ENCODE measurements at regions not wholly inside any gene's neighbourhood (a gene's known extent, or its start where the extent isn't known, plus 50 kb on each side); places are given as distances from the start of the nearest gene placed in this dataset.

DNA sequence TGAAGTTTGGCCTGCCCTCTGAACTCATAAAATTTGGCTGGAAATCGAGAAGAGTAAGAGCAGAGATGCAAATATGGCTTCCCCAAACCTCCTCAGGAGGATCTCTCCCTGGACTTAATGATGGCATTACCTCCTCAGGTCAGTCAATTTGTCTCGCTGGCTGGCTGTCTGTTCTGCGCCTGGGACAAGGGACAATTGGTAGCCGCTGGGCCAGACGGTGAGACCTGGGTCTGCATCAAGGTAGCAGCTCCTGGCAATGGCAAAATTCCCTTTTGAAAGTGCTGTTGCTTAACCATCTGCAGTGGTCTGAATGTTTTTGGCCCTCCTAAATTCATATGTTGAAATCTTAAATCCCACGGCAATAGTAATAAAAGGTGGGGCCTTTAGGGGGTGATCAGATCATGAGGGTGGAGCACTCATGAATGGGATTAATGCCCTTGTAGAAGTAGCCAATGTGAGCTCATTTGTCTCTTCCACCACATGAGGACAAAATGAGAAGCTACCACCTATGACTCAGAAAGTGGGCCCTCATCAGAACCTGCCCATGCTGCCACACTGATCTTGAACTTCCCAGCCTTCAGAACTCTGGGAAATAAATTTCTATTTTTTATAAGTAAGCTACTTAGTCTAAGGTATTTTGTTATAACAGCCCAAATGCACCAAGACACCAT, 439.3 kb upstream of the KLF4 start:
- no peak overlapping the region for H3K27ac Mint-ChIP-seq
- H3K4me1 Mint-ChIP-seq (ENCODE audit: low read depth): no peaks in the 10 kb centered on the region
- H3K27me3 Mint-ChIP-seq: no peaks in the 10 kb centered on the region
- no peaks in the 10 kb centered on the region for H3K9me3 Mint-ChIP-seq
- no peaks in the 10 kb centered on the region for H3K36me3 Mint-ChIP-seq (ENCODE audit: low read depth)
- no peak overlapping the region for H3K4me3 Mint-ChIP-seq

DNA sequence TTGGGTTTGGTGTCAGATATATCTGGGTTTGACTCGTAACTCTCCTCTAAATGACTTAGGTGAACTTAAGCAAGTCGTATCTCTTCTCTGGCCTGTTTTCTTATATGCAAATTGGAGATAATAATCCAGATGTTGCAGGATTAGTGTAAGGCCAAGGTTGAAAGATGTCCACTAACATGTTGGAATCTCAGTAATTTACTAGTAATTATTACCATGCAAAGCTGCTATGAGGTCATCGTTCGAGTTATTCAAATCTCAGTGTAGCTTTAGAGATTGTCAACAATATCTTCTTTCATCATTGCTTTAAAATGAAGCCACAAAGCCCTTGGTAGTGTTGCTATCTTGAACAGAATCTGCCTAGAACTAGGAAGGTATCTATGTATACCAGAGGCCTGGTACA, 437.7 kb upstream of the KLF4 start:
- Mint-ChIP-seq H3K4me1 (ENCODE audit: low read depth) (no peaks in the 10 kb centered on the region), H3K9me3 (no peaks in the 10 kb centered on the region), H3K27ac (no peak overlapping the region), H3K27me3 (no peaks in the 10 kb centered on the region), H3K36me3 (ENCODE audit: low read depth) (no peaks in the 10 kb centered on the region), H3K4me3 (no peak overlapping the region)

DNA sequence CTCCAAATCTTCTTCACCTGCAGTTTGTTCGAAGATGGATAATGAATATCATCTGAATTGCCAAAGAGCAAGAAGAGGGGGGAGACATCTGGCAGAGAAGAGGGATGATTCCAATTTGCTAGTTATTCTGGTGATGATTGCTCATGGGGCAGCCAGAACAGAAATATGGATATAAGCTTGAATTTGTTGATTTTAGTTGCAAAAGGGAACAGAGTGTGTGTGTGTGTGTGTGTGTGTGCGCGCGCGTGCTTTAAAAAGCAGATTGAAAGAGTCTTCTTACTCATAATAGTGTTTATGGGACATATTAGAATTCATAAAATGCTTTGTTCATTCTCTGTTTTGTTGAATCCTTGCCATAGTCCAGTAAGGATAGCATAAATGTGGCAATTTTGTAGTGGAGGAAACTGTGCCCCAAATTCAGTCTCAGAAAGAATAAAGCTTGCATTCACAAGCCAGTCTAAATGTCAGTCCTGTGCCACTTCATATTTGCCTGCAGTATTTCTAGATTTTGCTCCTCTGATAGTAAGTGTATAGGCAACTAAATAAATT, 436.3 kb upstream of the KLF4 start:
- Mint-ChIP-seq H3K4me3 (no peak overlapping the region), H3K27me3 (no peaks in the 10 kb centered on the region)

DNA sequence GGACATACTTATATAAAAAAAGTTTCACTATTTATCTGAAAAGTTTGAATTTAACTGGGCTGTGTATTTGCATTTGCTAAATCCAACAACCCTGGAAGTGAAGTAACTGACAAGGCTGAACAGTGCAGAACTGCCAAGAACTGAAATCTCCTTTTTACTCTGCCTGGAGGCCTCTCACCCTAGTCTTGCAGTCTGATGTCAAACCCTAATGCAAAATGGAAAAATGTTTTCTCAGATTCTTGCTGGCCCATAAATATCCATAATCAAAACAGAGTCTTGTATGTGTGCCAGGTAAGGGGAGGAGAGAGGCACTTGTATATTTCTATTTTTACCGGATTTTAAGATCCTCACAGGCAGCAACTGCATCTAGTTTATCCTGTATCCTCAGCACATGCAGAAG, 432.7 kb upstream of the KLF4 start:
- Mint-ChIP-seq H3K36me3 (ENCODE audit: low read depth) (no peaks in the 10 kb centered on the region), H3K9me3 (peaks cover 3% of the 10 kb centered on the region), H3K27ac (no peak overlapping the region), H3K4me1 (ENCODE audit: low read depth) (no peaks in the 10 kb centered on the region), H3K4me3 (no peak overlapping the region), H3K27me3 (no peaks in the 10 kb centered on the region)

More for the DNA sequence above, 436.3 kb upstream of the KLF4 start:
- no peak overlapping the region for H3K27ac Mint-ChIP-seq
- no peaks in the 10 kb centered on the region for H3K9me3 Mint-ChIP-seq
- no peaks in the 10 kb centered on the region for H3K36me3 Mint-ChIP-seq (ENCODE audit: low read depth)
- H3K4me1 Mint-ChIP-seq (ENCODE audit: low read depth): no peaks in the 10 kb centered on the region

DNA sequence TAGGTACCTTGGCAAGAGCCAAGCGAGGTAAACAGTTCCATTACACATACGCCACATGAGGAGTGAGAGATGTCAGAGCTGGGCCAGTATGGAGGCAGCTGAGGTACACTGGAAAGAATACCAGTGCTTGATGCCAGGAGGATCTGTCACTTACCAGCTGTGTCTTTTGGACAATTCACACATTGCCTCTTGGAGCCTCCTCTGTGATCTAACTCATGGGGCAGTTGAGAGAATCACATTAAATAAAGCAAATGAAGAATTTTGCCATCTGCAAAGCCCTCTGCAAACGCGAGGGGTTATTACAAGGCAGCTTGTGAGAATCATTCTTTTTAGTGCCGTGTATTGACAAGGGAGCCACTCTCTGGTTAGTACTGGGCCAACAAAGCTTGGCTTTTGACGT, 429.7 kb upstream of the KLF4 start:
- Mint-ChIP-seq H3K36me3 (ENCODE audit: low read depth) (no peaks in the 10 kb centered on the region), H3K4me3 (no peak overlapping the region), H3K9me3 (peaks cover 9% of the 10 kb centered on the region), H3K4me1 (ENCODE audit: low read depth) (no peaks in the 10 kb centered on the region), H3K27me3 (no peaks in the 10 kb centered on the region), H3K27ac (no peak overlapping the region)

DNA sequence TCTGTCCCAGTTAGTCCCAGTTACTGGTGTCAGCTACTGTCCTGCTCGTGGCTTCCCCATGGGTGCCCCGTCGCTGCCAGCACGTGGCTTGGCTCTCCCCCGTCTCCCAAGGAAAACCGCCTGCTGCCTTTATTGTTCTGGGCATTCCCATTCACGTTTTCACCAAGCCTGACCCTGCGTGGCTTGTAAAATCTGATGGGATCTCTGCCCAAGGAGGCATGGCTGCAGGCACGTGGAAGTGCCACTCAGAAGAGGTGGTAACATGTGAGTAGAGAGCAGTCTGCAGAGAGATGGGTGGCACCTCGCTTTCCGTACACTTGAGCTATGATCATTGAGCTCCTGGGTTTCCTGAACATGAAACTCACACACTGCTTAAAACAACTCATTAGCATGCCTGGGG, 429.2 kb upstream of the KLF4 start:
- no peaks in the 10 kb centered on the region for H3K36me3 Mint-ChIP-seq (ENCODE audit: low read depth)
- no peak overlapping the region for H3K4me3 Mint-ChIP-seq
- no peak overlapping the region for H3K27ac Mint-ChIP-seq
- no peaks in the 10 kb centered on the region for H3K4me1 Mint-ChIP-seq (ENCODE audit: low read depth)
- H3K9me3 Mint-ChIP-seq: peaks cover 9% of the 10 kb centered on the region
- H3K27me3 Mint-ChIP-seq: no peaks in the 10 kb centered on the region

DNA sequence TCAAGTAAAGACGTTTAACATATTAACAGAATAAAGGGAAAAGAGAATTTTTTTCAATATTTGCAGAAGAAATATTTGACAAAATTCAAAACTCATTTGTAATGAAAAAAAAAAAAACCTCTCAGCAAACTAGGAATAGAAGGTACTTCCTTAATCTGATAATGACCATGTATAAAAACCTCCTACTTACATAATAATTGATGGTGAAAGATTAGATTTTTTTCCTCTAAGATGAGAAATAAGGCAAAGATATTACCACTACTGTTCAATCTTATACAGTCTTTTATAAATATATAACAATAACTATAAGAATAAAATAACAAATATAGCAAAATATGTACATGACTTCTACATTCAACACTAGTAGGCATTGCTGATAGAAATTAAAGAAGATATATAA, 424.6 kb upstream of the KLF4 start:
- Mint-ChIP-seq H3K4me1 (ENCODE audit: low read depth) (no peaks in the 10 kb centered on the region), H3K27ac (no peak overlapping the region), H3K27me3 (no peaks in the 10 kb centered on the region), H3K36me3 (ENCODE audit: low read depth) (no peaks in the 10 kb centered on the region), H3K4me3 (no peak overlapping the region), H3K9me3 (peaks cover 24% of the 10 kb centered on the region)

DNA sequence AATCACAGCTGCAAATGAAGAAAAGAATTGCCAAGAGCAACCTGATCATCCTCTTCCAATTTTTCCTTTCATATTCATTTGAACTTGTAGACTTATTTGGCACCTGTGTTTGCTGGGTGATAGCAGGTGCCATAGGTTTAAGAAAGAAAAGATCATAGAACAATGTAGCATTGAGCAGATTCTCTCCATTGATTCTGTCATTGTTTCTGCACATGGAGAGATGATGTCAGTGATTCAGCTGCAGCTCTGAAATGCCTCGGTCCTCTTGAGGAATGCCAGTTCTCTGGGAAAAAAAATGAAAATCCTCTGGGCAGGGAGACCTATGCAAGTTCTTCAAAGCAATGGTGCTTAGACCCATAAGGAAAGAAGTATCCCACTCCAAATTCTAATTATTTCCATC, 418.1 kb upstream of the KLF4 start:
- H3K27ac Mint-ChIP-seq: no peak overlapping the region

DNA sequence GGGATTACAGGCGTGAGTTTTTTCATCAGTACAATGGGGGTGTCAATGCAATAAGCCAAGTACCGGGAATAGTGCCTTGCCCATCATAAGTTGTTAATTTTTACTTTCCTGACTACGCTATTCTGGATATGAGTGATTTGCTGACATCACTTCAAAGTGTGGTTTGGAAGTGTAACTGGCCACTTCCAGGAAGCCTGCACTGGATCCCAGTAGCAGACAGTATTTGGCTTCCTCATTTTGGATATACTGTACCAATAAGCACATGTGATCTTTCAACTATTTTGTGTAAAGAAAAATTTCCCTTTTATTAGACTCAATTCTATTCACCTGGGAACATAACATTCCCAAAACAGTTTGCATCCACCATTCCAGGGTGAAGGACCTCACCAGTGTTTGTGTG, 417.7 kb upstream of the KLF4 start:
- H3K36me3 Mint-ChIP-seq (ENCODE audit: low read depth): no peaks in the 10 kb centered on the region
- no peak overlapping the region for H3K27ac Mint-ChIP-seq
- no peaks in the 10 kb centered on the region for H3K27me3 Mint-ChIP-seq
- H3K9me3 Mint-ChIP-seq: peaks cover 7% of the 10 kb centered on the region
- H3K4me1 Mint-ChIP-seq (ENCODE audit: low read depth): peaks cover 6% of the 10 kb centered on the region
- H3K4me3 Mint-ChIP-seq: no peak overlapping the region

More for the DNA sequence above, 418.1 kb upstream of the KLF4 start:
- H3K4me1 Mint-ChIP-seq (ENCODE audit: low read depth): peaks cover 6% of the 10 kb centered on the region
- no peaks in the 10 kb centered on the region for H3K36me3 Mint-ChIP-seq (ENCODE audit: low read depth)
- no peak overlapping the region for H3K4me3 Mint-ChIP-seq
- H3K9me3 Mint-ChIP-seq: peaks cover 12% of the 10 kb centered on the region
- H3K27me3 Mint-ChIP-seq: no peaks in the 10 kb centered on the region

DNA sequence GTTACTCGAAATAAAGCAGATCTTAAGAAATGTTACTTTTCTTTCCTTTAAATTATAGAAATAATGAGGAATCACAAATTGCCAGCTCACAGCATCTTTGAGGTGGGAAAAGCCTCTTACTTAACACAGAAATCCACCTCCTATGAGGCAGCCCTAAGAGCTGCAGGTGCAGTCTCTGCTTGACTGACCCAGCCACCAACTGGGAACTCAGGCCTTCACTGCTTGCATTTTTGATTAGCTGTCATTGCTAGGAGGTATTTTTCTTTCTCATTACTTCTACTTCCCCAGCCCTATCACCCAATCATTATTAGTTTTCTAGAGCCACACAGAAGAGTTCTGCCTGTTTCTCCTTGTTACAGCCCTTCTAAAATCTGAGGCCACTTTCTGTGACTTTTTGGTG, 416.5 kb upstream of the KLF4 start:
- H3K36me3 Mint-ChIP-seq (ENCODE audit: low read depth): no peaks in the 10 kb centered on the region
- H3K27ac Mint-ChIP-seq: no peak overlapping the region
- peaks cover 2% of the 10 kb centered on the region for H3K9me3 Mint-ChIP-seq
- H3K4me1 Mint-ChIP-seq (ENCODE audit: low read depth): peaks cover 6% of the 10 kb centered on the region
- H3K27me3 Mint-ChIP-seq: no peaks in the 10 kb centered on the region
- H3K4me3 Mint-ChIP-seq: no peak overlapping the region

DNA sequence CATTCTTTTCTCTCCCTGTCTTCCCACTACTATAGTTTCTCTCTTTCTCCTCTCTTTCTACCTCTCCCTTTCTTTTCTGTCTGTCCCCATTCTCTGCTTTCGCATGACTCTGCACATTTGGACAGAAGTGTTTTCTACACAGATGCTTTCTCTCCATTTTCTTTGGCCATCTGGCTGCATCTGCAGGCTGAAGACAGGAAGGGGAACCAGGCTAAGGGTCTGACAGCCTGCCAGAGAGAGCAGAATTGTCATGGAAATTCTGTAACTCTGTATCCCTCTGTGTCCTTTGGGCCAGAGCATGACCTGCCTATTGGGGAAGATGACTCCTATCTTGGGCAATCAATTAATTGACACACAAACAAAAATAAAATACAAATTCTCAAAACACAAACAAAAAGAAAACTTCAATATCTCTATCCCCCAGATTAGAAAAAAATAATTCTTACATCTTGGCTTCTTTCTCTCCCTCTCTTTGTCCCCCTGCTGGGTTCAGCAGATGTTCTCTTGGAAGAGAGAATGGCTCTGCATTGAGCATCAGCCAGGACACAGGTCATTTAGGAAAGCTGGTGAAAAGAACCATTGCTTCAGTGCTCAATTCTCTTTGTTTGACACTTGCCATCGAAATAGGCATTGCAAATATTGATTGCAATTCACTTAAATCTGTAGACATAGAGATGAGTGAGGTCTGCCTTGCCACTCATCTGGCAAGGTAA, 415.9 kb upstream of the KLF4 start:
- Mint-ChIP-seq H3K4me1 (ENCODE audit: low read depth) (peaks cover 6% of the 10 kb centered on the region), H3K27me3 (no peaks in the 10 kb centered on the region), H3K9me3 (no peaks in the 10 kb centered on the region), H3K4me3 (no peak overlapping the region), H3K36me3 (ENCODE audit: low read depth) (no peaks in the 10 kb centered on the region), H3K27ac (no peak overlapping the region)

DNA sequence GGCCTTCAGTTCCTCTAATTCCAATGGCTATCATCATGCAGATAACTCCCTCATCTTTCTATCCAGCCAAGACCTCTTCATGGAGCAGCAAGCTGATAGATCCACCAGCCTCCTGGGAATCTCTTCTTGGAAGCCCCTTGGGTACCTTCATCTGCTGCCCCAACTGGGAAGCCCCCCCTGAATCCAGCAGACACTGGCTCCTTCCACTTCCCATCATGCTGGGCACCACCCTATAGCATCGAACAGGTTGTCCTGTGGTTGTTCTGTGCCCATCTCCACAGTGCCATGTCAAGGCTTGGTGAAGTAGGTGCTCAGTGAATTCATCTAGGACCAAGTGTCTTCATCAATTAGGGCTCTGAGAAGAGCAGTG, 410.4 kb upstream of the KLF4 start:
- Mint-ChIP-seq H3K4me3 (no peak overlapping the region), H3K36me3 (ENCODE audit: low read depth) (no peaks in the 10 kb centered on the region), H3K27ac (no peak overlapping the region), H3K4me1 (ENCODE audit: low read depth) (no peaks in the 10 kb centered on the region), H3K9me3 (no peaks in the 10 kb centered on the region), H3K27me3 (no peaks in the 10 kb centered on the region)

DNA sequence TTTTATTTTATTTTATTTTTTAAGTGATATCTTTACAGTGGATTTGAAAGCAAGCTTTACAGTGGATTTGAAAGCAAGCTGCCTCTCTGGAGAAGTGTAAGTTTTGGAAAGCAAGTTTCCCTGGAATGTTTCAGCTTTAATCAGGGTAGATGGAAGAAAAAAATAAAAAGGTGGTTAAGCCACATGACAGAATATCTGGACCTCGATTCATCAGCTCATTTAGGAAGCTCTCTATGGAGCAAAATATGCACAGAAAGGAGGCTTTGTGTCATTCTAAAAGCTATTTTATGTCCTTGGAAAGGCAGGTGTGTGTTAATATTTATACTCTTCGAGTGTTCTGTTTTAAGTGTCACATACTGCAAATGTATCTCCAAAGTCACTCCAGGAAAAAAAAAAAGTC, 409.2 kb upstream of the KLF4 start:
- Mint-ChIP-seq H3K9me3 (no peaks in the 10 kb centered on the region), H3K27me3 (no peaks in the 10 kb centered on the region), H3K4me3 (no peak overlapping the region), H3K4me1 (ENCODE audit: low read depth) (no peaks in the 10 kb centered on the region), H3K27ac (no peak overlapping the region), H3K36me3 (ENCODE audit: low read depth) (no peaks in the 10 kb centered on the region)

DNA sequence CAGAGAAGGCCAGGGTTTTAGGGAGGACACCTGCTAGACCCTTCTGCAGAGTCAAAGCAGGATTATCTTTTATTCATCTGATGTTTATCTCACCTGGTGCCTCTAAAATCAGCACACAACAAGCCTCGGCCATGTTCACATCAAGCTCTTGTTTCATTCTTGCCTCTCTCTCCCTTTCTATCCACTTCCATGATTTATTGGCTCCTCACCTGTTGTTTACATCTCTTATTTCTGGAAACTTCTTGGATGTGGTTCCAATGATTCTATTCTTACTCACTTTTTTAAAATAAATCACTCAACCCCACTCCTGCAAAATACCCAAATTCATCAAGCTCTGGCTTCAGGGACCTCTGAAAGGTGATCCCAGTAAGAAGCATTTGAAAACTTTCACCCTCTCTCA, 407.0 kb upstream of the KLF4 start:
- H3K36me3 Mint-ChIP-seq (ENCODE audit: low read depth): no peaks in the 10 kb centered on the region
- no peak overlapping the region for H3K27ac Mint-ChIP-seq
- no peak overlapping the region for H3K4me3 Mint-ChIP-seq
- no peaks in the 10 kb centered on the region for H3K4me1 Mint-ChIP-seq (ENCODE audit: low read depth)
- peaks cover 4% of the 10 kb centered on the region for H3K27me3 Mint-ChIP-seq
- H3K9me3 Mint-ChIP-seq: peaks cover 5% of the 10 kb centered on the region

DNA sequence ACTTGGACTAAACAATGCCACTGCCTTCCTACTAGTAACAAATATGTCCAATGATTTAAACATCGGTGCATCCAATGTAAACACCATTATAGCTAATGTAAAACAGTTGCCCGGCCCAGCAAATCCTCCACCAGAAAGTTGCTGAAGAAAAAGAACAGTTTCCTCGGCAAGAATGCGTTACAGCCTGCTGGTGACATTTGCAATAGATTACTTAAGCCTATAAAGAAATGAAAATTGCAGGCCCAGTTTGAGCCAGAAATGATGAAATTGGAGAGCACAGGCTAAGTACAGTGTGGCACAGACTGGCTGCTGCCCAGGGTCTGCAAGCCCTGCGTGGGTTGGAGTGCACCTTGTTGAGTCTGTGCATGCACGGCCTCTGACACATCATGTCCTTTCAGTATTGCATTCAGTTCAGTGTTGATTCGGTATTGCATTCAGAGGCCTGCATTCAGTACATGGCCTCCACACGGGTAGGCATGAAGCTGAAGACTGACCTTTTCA, 406.0 kb upstream of the KLF4 start:
- no peaks in the 10 kb centered on the region for H3K4me1 Mint-ChIP-seq (ENCODE audit: low read depth)
- no peaks in the 10 kb centered on the region for H3K36me3 Mint-ChIP-seq (ENCODE audit: low read depth)
- H3K27me3 Mint-ChIP-seq: peaks cover 4% of the 10 kb centered on the region
- H3K9me3 Mint-ChIP-seq: peaks cover 5% of the 10 kb centered on the region
- H3K27ac Mint-ChIP-seq: no peak overlapping the region
- no peak overlapping the region for H3K4me3 Mint-ChIP-seq

All from stimulated activated naive CD8-positive, alpha-beta T cell treated with anti-CD3 and anti-CD28 coated beads, Interleukin-15, Interleukin-2, amounts not matched to agents 100 ng/mL and 50 ng/mL, for 24 hours (primary cell).